SK-N-SH (cell line): ENCODE measurements at regions not wholly inside any gene's neighbourhood (a gene's known extent, or its start where the extent isn't known, plus 50 kb on each side); places are given as distances from the start of the nearest gene placed in this dataset.

Source experiments
- CTCF ChIA-PET: fragments of 300-600, 350-600 bp; formaldehyde crosslinking; extraction: SDS; loops from one replicate; lab custom pipeline; 2021; lab: Yijun Ruan, JAX
- POLR2A ChIA-PET: fragments of 350-600 bp; sonication (Branson Sonifier 250); formaldehyde crosslinking; extraction: SDS; loops from one replicate; lab custom pipeline; 2020; ENCODE audit warnings: antibody characterized with exemption, inconsistent platforms; lab: Yijun Ruan, JAX
- DNase-seq: peaks from one replicate; pipeline ENCODE4 v3.0.0; 2012
- H2AFZ ChIP-seq: fragments of 200-600 bp; sonication (generic); 2 replicates; pipeline ENCODE4 v1.8.1; 2016; ENCODE audit warnings: antibody characterized with exemption, mild to moderate bottlenecking, low read depth
- H3F3A ChIP-seq: fragments of 200-600 bp; sonication (generic); replicated peaks from 2 replicates; pipeline ENCODE3; 2016; ENCODE audit warnings: antibody characterized with exemption, mild to moderate bottlenecking; ENCODE audit not compliant: insufficient read depth
- H3K27ac ChIP-seq, 2 experiments: fragments of 200-500 bp in 1 of 2; fragments of 200-600 bp in 1 of 2; sonication (Bioruptor generic) in 1 of 2; sonication (generic), shearing (Covaris generic) in 1 of 2; 2 replicates each; pipeline versions ENCODE4 v1.5.1 to v1.6.1; 2014 to 2016; ENCODE audit warnings: low read depth in 2 of 2, inconsistent platforms in 1 of 2, low read length in 1 of 2, mild to moderate bottlenecking in 1 of 2, mixed read lengths in 1 of 2
- H3K27me3 ChIP-seq: fragments of 200-600 bp; sonication (generic), shearing (Covaris generic); 2 replicates; pipeline ENCODE4 v1.6.1; 2016; ENCODE audit warnings: mixed run types; ENCODE audit not compliant: insufficient read depth
- H3K36me3 ChIP-seq, 2 experiments: fragments of 200-500 bp in 1 of 2; fragments of 200-600 bp in 1 of 2; sonication (Bioruptor generic) in 1 of 2; sonication (generic) in 1 of 2; replicated peaks in 1 of 2; 2 replicates each; pipeline versions ENCODE3 to v1.5.1; 2014 to 2016; ENCODE audit warnings: low read length in 1 of 2, mild to moderate bottlenecking in 1 of 2; ENCODE audit not compliant: insufficient read depth in 2 of 2, control insufficient read depth in 1 of 2
- H3K4me1 ChIP-seq, 2 experiments: fragments of 200-500 bp in 1 of 2; fragments of 200-600 bp in 1 of 2; sonication (Bioruptor generic) in 1 of 2; sonication (generic), shearing (Covaris generic) in 1 of 2; 2 replicates each; pipeline versions ENCODE4 v1.5.1 to v1.6.1; 2014 to 2016; ENCODE audit warnings: low read depth in 1 of 2, low read length in 1 of 2, mixed run types in 1 of 2; ENCODE audit not compliant: insufficient read depth in 2 of 2, control insufficient read depth in 1 of 2
- H3K4me2 ChIP-seq: fragments of 200-600 bp; sonication (generic), shearing (Covaris generic); 2 replicates; pipeline ENCODE4 v1.6.1; 2017; ENCODE audit warnings: mixed run types
- H3K4me3 ChIP-seq, 2 experiments: fragments of 200-500 bp in 1 of 2; fragments of 200-600 bp in 1 of 2; sonication (Bioruptor generic) in 1 of 2; sonication (generic), shearing (Covaris generic) in 1 of 2; 2 replicates each; pipeline versions ENCODE4 v1.5.1 to v1.8.1; 2014 to 2016; ENCODE audit warnings: low read depth in 2 of 2, inconsistent platforms in 1 of 2, low read length in 1 of 2, mild to moderate bottlenecking in 1 of 2, mixed read lengths in 1 of 2, moderate library complexity in 1 of 2
- H3K79me2 ChIP-seq: fragments of 200-600 bp; sonication (generic); 2 replicates; pipeline ENCODE4 v1.8.1; 2017; ENCODE audit warnings: mild to moderate bottlenecking; ENCODE audit not compliant: insufficient read depth
- H3K9ac ChIP-seq: fragments of 200-600 bp; sonication (generic); 2 replicates; pipeline ENCODE4 v1.6.1; 2017; ENCODE audit warnings: mixed run types
- H3K9me2 ChIP-seq: fragments of 200-600 bp; sonication (generic); 2 replicates; pipeline ENCODE4 v1.6.1; 2017; ENCODE audit warnings: mixed run types
- H3K9me3 ChIP-seq: fragments of 200-600 bp; sonication (generic); 2 replicates; pipeline ENCODE4 v1.6.1; 2017; ENCODE audit warnings: mixed run types, mild to moderate bottlenecking, moderate library complexity
- H4K20me1 ChIP-seq: fragments of 200-600 bp; sonication (generic); 2 replicates; pipeline ENCODE4 v1.6.1; 2017; ENCODE audit warnings: mild to moderate bottlenecking, mixed run types; ENCODE audit not compliant: insufficient read depth
- CHD2 ChIP-seq: fragments of 150-350 bp; IDR thresholded peaks from 2 replicates; pipeline ENCODE4 v1.6.1; 2018; ENCODE audit warnings: low read length; ENCODE audit not compliant: partially characterized antibody
- EP300 ChIP-seq, 2 experiments: IDR thresholded peaks; 2 replicates each; pipeline versions ENCODE4 v1.4.0 to v1.6.1; 2012; ENCODE audit warnings: borderline replicate concordance in 1 of 2, low read depth in 1 of 2, low read length in 1 of 2
- FOXJ3 ChIP-seq: sonication (generic); formaldehyde crosslinking; IDR thresholded peaks from 2 replicates; pipeline ENCODE4 v1.5.1; 2020; ENCODE audit warnings: mild to moderate bottlenecking, missing genetic modification reagents
- GABPA ChIP-seq: IDR thresholded peaks from 2 replicates; pipeline ENCODE4 v1.4.0; 2012; ENCODE audit warnings: low read depth, mild to moderate bottlenecking
- IRF3 ChIP-seq: fragments of 150-350 bp; IDR thresholded peaks from 2 replicates; pipeline ENCODE4 v1.6.1; 2016; ENCODE audit warnings: mild to moderate bottlenecking, low read depth, low read length
- JUND ChIP-seq: IDR thresholded peaks from 2 replicates; pipeline ENCODE4 v1.4.0; 2012
- MEF2A ChIP-seq: IDR thresholded peaks from 2 replicates; pipeline ENCODE4 v1.4.0; 2012; ENCODE audit warnings: low read depth, borderline replicate concordance
- MXI1 ChIP-seq: IDR thresholded peaks from 2 replicates; pipeline ENCODE4 v1.6.1; 2012; ENCODE audit warnings: mild to moderate bottlenecking, low read depth, low read length, improper control_type of control experiment
- NRF1 ChIP-seq: IDR thresholded peaks from 2 replicates; pipeline ENCODE4 v1.6.1; 2012; ENCODE audit warnings: low read depth, mild to moderate bottlenecking, low read length
- PBX3 ChIP-seq: IDR thresholded peaks from 2 replicates; pipeline ENCODE4; 2012
- POLR2AphosphoS5 ChIP-seq: IDR thresholded peaks from 2 replicates; pipeline ENCODE4 v1.6.1; 2012; ENCODE audit warnings: low read depth, low read length
- RFX5 ChIP-seq: IDR thresholded peaks from 2 replicates; pipeline ENCODE4 v1.6.1; 2012; ENCODE audit warnings: mild to moderate bottlenecking, improper control_type of control experiment, low read length
- RXRA ChIP-seq: IDR thresholded peaks from 2 replicates; pipeline ENCODE4 v1.4.0; 2012; ENCODE audit warnings: low read depth, mild to moderate bottlenecking, borderline replicate concordance
- SIN3A ChIP-seq: IDR thresholded peaks from 2 replicates; pipeline ENCODE4 v1.6.1; 2012; ENCODE audit warnings: low read depth, mild to moderate bottlenecking, low read length, moderate library complexity, borderline replicate concordance
- SMC3 ChIP-seq: IDR thresholded peaks from 2 replicates; pipeline ENCODE4 v1.6.1; 2012; ENCODE audit warnings: low read depth, low read length, improper control_type of control experiment
- USF1 ChIP-seq: IDR thresholded peaks from 2 replicates; pipeline ENCODE4 v1.4.0; 2012; ENCODE audit warnings: low read depth, borderline replicate concordance
- YY1 ChIP-seq: IDR thresholded peaks from 2 replicates; pipeline ENCODE4 v1.4.0; 2012; ENCODE audit warnings: low read depth, mild to moderate bottlenecking
- ZBTB33 ChIP-seq: IDR thresholded peaks from 2 replicates; pipeline ENCODE4 v1.4.0; 2012; ENCODE audit warnings: low read depth, borderline replicate concordance
- WGBS: methylation state at CpG from one replicate; pipeline ENCODE4 v1.1.6; 2017; ENCODE audit warnings: low lambda C conversion rate; 5-methylcytosine and 5-hydroxymethylcytosine counted together

- TF ChIP-seq SIN3A = no peak
- TF ChIP-seq RFX5 = no peak
- no peak for TF ChIP-seq MEF2A
- no peak for TF ChIP-seq POLR2AphosphoS5
- no peak for TF ChIP-seq JUND
- no peak for TF ChIP-seq MXI1
- no peak for TF ChIP-seq CHD2
- no peak for TF ChIP-seq GABPA
- no peak for TF ChIP-seq RXRA
- TF ChIP-seq ZBTB33 = no peak
- no peak for TF ChIP-seq YY1
- TF ChIP-seq NRF1 = no peak
- TF ChIP-seq IRF3 = no peak
- TF ChIP-seq USF1 = no peak
- 70% methylated on average over 4 of the region's 4 CpGs for WGBS
- Histone ChIP-seq H3K9ac (no peak overlapping the region), H3K9me3 (no peaks in the 10 kb centered on the region), H3K9me2 (no peaks in the 10 kb centered on the region), H3K4me1 (no peaks in the 10 kb centered on the region), H2AFZ (no peak overlapping the region), H3K36me3 (no peaks in the 10 kb centered on the region), H3F3A (no peaks in the 10 kb centered on the region), H3K4me2 (no peak overlapping the region), H4K20me1 (no peaks in the 10 kb centered on the region), H3K79me2 (no peaks in the 10 kb centered on the region), H3K4me3 (no peak overlapping the region), H3K27me3 (no peaks in the 10 kb centered on the region; the same call in 1 of the 2 replicates), H3K27ac (no peak overlapping the region)
- POLR2A ChIA-PET = no interaction called here
- CTCF ChIA-PET = no interaction called here
- DNase-seq = no peak
Measured at GRCh38 chr14:34044373-34044637, 93.4 kb upstream of the EGLN3 start.

GRCh38 chr14:34043627-34044372 lies 92.9 kb upstream of the EGLN3 start:
- WGBS = 37% methylated on average over 4 of the region's 4 CpGs
- DNase-seq = no peak
- H3K27me3 ChIP-seq = no peaks in the 10 kb centered on the region; the same call in 1 of the 2 replicates
- H2AFZ ChIP-seq = no peak overlapping the region
- H3K4me3 ChIP-seq = no peak overlapping the region
- no peaks in the 10 kb centered on the region for H3K4me1 ChIP-seq
- H3K4me2 ChIP-seq = no peak overlapping the region
- H3F3A ChIP-seq = no peaks in the 10 kb centered on the region
- H3K9me3 ChIP-seq = no peaks in the 10 kb centered on the region
- H3K79me2 ChIP-seq = no peaks in the 10 kb centered on the region
- ChIA-PET POLR2A (no interaction called here), CTCF (no interaction called here)
- H3K36me3 ChIP-seq = no peaks in the 10 kb centered on the region
- TF ChIP-seq EP300 (IDR thresholded peaks at IDR 0.05; ENCODE audit: borderline replicate concordance in 1 of 2, low read depth in 1 of 2, low read length in 1 of 2) = no peak
- no peak for TF ChIP-seq FOXJ3 (CRISPR knock-in tag)
- TF ChIP-seq SMC3 = no peak
- TF ChIP-seq PBX3 = no peak
- H3K27ac ChIP-seq = no peak overlapping the region
- no peak overlapping the region for H3K9ac ChIP-seq
- no peaks in the 10 kb centered on the region for H4K20me1 ChIP-seq
- H3K9me2 ChIP-seq = no peaks in the 10 kb centered on the region
